B cell (primary cell): ENCODE measurements at regions not wholly inside any gene's neighbourhood (a gene's known extent, or its start where the extent isn't known, plus 50 kb on each side); places are given as distances from the start of the nearest gene placed in this dataset.

Experiments
- EZH2 ChIP-seq: IDR thresholded peaks from 2 replicates; pipeline ENCODE4 v1.6.1; 2012; ENCODE audit warnings: borderline replicate concordance, low read depth, mild to moderate bottlenecking, moderate library complexity, low read length; ENCODE audit not compliant: insufficient read depth, poor library complexity, severe bottlenecking
- TF ChIP-seq, protein P1 (sequence below): fragments of 200-600 bp; IDR thresholded peaks from one replicate; pipeline ENCODE4 v1.8.0; 2022; ENCODE audit warnings: antibody characterized with exemption, mild to moderate bottlenecking

DNA sequence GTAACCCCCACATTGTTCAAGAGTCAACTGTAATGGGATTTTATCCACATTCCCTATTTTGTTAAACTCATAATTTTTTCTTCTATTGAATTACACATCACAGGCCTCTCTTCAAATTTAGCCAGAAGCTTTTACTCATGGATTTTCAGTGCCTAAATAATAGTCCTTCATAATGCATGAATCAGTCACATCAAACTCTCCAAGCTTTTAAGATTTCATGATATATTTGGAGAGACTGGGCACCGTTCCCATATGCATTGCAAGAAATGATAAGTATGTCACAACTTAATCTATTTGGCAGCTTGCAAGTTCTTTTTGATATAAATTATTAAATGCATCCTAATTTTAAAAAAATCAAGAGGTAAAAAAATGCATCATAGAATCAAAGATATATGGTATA, 465.9 kb downstream of the DMAC1 start:
- TF ChIP-seq, protein P1, sequence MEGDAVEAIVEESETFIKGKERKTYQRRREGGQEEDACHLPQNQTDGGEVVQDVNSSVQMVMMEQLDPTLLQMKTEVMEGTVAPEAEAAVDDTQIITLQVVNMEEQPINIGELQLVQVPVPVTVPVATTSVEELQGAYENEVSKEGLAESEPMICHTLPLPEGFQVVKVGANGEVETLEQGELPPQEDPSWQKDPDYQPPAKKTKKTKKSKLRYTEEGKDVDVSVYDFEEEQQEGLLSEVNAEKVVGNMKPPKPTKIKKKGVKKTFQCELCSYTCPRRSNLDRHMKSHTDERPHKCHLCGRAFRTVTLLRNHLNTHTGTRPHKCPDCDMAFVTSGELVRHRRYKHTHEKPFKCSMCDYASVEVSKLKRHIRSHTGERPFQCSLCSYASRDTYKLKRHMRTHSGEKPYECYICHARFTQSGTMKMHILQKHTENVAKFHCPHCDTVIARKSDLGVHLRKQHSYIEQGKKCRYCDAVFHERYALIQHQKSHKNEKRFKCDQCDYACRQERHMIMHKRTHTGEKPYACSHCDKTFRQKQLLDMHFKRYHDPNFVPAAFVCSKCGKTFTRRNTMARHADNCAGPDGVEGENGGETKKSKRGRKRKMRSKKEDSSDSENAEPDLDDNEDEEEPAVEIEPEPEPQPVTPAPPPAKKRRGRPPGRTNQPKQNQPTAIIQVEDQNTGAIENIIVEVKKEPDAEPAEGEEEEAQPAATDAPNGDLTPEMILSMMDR = no peak
- no peak for TF ChIP-seq EZH2
